ENCODE measurements at regions not wholly inside any gene's neighbourhood (a gene's known extent, or its start where the extent isn't known, plus 50 kb on each side); places are given as distances from the start of the nearest gene placed in this dataset.

DNA sequence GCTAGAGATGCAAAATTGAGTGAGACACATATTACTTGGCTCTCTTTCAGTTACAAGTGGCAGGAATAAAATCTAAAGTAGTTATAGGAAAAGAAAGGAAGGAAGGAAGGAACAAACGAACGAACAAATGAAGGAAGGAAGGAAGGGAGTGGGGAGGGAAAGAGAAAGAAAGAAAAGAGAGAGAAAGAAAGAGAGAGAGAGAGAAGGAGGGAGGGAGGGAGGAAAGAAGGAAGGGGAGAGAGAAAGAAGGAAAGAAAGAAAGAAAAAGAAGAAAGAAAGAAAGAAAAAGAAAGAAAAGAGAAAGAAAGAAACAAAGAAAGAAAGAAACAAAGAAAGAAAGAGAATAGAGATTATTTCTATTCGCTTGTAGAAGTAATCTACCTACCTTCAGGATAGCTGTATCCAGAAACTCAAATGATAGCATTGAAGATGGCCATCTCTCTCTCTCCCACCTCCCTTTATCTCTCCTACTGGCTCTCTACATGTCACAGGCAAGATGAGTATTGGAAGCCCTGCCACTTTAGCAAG lies 229.7 kb upstream of the TLE3 start:
- no peak for TF ChIP-seq POLR2A (IDR thresholded peaks at IDR 0.05)
- TF ChIP-seq, protein P1, sequence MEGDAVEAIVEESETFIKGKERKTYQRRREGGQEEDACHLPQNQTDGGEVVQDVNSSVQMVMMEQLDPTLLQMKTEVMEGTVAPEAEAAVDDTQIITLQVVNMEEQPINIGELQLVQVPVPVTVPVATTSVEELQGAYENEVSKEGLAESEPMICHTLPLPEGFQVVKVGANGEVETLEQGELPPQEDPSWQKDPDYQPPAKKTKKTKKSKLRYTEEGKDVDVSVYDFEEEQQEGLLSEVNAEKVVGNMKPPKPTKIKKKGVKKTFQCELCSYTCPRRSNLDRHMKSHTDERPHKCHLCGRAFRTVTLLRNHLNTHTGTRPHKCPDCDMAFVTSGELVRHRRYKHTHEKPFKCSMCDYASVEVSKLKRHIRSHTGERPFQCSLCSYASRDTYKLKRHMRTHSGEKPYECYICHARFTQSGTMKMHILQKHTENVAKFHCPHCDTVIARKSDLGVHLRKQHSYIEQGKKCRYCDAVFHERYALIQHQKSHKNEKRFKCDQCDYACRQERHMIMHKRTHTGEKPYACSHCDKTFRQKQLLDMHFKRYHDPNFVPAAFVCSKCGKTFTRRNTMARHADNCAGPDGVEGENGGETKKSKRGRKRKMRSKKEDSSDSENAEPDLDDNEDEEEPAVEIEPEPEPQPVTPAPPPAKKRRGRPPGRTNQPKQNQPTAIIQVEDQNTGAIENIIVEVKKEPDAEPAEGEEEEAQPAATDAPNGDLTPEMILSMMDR (IDR thresholded peaks at IDR 0.05) = no peak
